ENCODE measurements at regions not wholly inside any gene's neighbourhood (a gene's known extent, or its start where the extent isn't known, plus 50 kb on each side); places are given as distances from the start of the nearest gene placed in this dataset.

GRCh38 chr5:7330256-7330655, 65.7 kb upstream of the ADCY2 start:
- Histone ChIP-seq H4K8ac (ENCODE audit: extremely low read depth, insufficient read depth, low read length) (no peak overlapping the region), H3K14ac (ENCODE audit: insufficient read length) (no peak overlapping the region), H2BK5ac (ENCODE audit: low read depth, low read length) (no peak overlapping the region), H4K20me1 (replicated peaks in 1 of 2; ENCODE audit: control insufficient read depth in 1 of 2, insufficient read depth in 2 of 2, low read length in 2 of 2) (no peaks in the 10 kb centered on the region), H3K79me2 (ENCODE audit: control insufficient read depth in 1 of 2, insufficient read depth in 2 of 2, low read length in 2 of 2) (no peaks in the 10 kb centered on the region), H3K4me2 (ENCODE audit: insufficient read depth in 1 of 2, low read depth in 2 of 2, low read length in 2 of 2) (no peak overlapping the region), H3K4me3 (ENCODE audit: extremely low read depth in 1 of 4, insufficient read depth in 2 of 4, low read depth in 3 of 4, low read length in 4 of 4) (no peak overlapping the region), H2AFZ (ENCODE audit: low read length) (no peak overlapping the region), H4K91ac (replicated peaks; ENCODE audit: insufficient read length, low read length) (no peak overlapping the region), H2BK20ac (ENCODE audit: low read length) (no peak overlapping the region), H3K23me2 (ENCODE audit: low read depth, low read length) (no peaks in the 10 kb centered on the region; the same call in 1 of the 2 replicates), H3K18ac (ENCODE audit: extremely low read depth, low read length) (no peak overlapping the region), H3K27me3 (replicated peaks in 1 of 4; ENCODE audit: control insufficient read depth in 3 of 4, extremely low read depth in 1 of 4, insufficient read depth in 3 of 4, low read length in 3 of 4) (no peaks in the 10 kb centered on the region; a peak in 1 of 7 replicates), H3K4me1 (replicated peaks in 1 of 4; ENCODE audit: control insufficient read depth in 3 of 4, insufficient read depth in 4 of 4, low read length in 3 of 4) (peaks cover 0 to 9% (median 4%) of the 10 kb centered on the region in 4 experiments; a peak in 4 of 7 replicates), H3K36me3 (ENCODE audit: control insufficient read depth in 2 of 4, insufficient read depth in 4 of 4, low read length in 3 of 4) (peaks cover 0 to 6% (median 0%) of the 10 kb centered on the region in 4 experiments; a peak in 1 of 8 replicates), H2AK5ac (ENCODE audit: low read depth, low read length) (no peak overlapping the region), H3K79me1 (ENCODE audit: low read depth, low read length) (no peaks in the 10 kb centered on the region), H4K5ac (ENCODE audit: insufficient read length, low read depth, low read length) (no peak overlapping the region), H3K27ac (ENCODE audit: low read depth, low read length) (no peak overlapping the region), H3K56ac (replicated peaks; ENCODE audit: insufficient read length, low read depth, low read length) (no peak overlapping the region), H3K4ac (replicated peaks; ENCODE audit: insufficient read length, low read depth, low read length) (no peak overlapping the region), H3K9me3 (ENCODE audit: insufficient read depth in 2 of 2, low read depth in 1 of 2, low read length in 1 of 2) (peaks cover 3 to 5% of the 10 kb centered on the region in 2 experiments; a peak in 3 of 4 replicates), H3K9ac (replicated peaks in 1 of 4; ENCODE audit: extremely low read depth in 1 of 4, low read depth in 3 of 4, low read length in 3 of 4) (no peak overlapping the region), H2BK15ac (ENCODE audit: low read length) (no peak overlapping the region), H2BK12ac (ENCODE audit: low read depth, low read length) (no peak overlapping the region), H3K23ac (ENCODE audit: insufficient read length) (no peak overlapping the region), H2BK120ac (replicated peaks; ENCODE audit: low read depth, low read length) (no peak overlapping the region)
- ChIA-PET POLR2A (ENCODE audit: partially characterized antibody) (no interaction called here), CTCF (ENCODE audit: partially characterized antibody) (no interaction called here)
- FAIRE-seq, result no peak
- DNase-seq (ENCODE audit: low read depth in 1 of 2, low spot score in 2 of 2), result no peak
- WGBS, 2 experiments (ENCODE audit: extremely low coverage in 1 of 2, insufficient coverage in 1 of 2, insufficient read length in 1 of 2, insufficient replicate concordance in 2 of 2, low coverage in 1 of 2, low lambda C conversion rate in 2 of 2, missing lambda C conversion rate in 1 of 2), result 78% methylated on average over 3 of the region's 3 CpGs; no CpG with 5 or more reads in 1 of the 2 experiments
- no peak for TF ChIP-seq POLR2A (IDR thresholded peaks at IDR 0.05; ENCODE audit: control extremely low read depth in 1 of 2, low read depth in 2 of 2, low read length in 2 of 2)
- no peak for TF ChIP-seq CTBP2 (IDR thresholded peaks at IDR 0.05; ENCODE audit: borderline replicate concordance, insufficient read depth, insufficient read length, low read length)
- no peak for TF ChIP-seq TAF1 (IDR thresholded peaks at IDR 0.05; ENCODE audit: low read depth, low read length)
- TF ChIP-seq SP4 (IDR thresholded peaks at IDR 0.05; ENCODE audit: low read length), result no peak
- TF ChIP-seq RNF2 (IDR thresholded peaks at IDR 0.05; ENCODE audit: borderline replicate concordance, low read depth, low read length, missing control alignments, poor library complexity, severe bottlenecking), result no peak
- TF ChIP-seq SP1 (IDR thresholded peaks at IDR 0.05; ENCODE audit: low read depth, low read length), result no peak
- no peak for TF ChIP-seq SUZ12 (IDR thresholded peaks at IDR 0.05; ENCODE audit: low read length)
- TF ChIP-seq RAD21 (IDR thresholded peaks at IDR 0.05 in 1 of 2, conservative IDR thresholded peaks at IDR 0.05 in 1 of 2; ENCODE audit: low read depth in 2 of 2, low read length in 2 of 2), result no peak
- no peak for TF ChIP-seq SAP30 (IDR thresholded peaks at IDR 0.05; ENCODE audit: insufficient read depth, insufficient replicate concordance, low read length)
- TF ChIP-seq RFX5 (IDR thresholded peaks at IDR 0.05; ENCODE audit: borderline replicate concordance, low read depth, low read length), result no peak
- no peak for TF ChIP-seq BRCA1 (IDR thresholded peaks at IDR 0.05; ENCODE audit: low read depth, low read length)
- TF ChIP-seq NRF1 (IDR thresholded peaks at IDR 0.05; ENCODE audit: low read depth, low read length), result no peak
- no peak for TF ChIP-seq TEAD4 (IDR thresholded peaks at IDR 0.05; ENCODE audit: low read depth, low read length)

All from H1 (cell line).